ENCODE measurements at regions not wholly inside any gene's neighbourhood (a gene's known extent, or its start where the extent isn't known, plus 50 kb on each side); places are given as distances from the start of the nearest gene placed in this dataset.
"Not testable (repeated sequence)": the region's sequence is repeated elsewhere in the genome, so short reads cannot be mapped to it uniquely, and the experiment has no call there.

DNA sequence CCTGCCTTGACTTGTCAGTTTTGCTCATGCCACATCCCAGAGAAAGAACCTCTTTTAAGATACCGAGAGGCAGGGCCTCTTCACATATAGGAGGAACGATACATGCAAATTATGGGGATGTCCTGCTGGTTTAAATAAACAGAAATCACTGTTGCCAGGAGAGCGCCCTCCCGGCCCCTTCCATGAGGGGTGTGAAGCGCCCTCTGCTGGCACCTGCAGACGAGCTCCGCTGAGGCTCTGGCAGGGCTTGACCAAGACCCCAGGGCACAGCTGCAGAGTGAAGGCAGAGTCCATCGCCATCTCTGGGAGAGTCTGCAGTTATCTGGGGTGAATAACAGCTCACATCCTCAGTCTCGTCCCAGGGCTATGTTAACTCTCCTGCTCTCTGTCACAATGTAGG, 468.8 kb downstream of the RPIA start:
- not testable (repeated sequence) for FAIRE-seq

DNA sequence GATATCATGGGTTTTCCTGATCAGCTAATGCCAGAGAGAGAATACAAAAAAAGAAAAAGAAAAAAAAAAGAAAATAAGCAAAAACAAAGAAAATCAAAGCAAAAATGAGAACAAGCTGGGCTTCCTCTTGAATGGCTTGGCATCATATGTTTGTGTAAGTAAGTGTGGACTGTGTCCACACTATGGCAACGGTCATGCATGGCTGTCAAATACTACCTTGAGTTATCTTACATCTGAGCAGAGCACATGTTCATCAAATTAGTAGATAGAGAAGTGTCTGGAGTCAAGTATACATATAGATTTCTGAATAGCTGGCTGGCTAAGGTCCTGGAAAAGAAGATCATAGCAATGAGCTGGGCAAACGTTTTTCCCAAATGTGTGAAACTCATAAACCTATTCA, 470.2 kb downstream of the RPIA start:
- FAIRE-seq: not testable (repeated sequence)

DNA sequence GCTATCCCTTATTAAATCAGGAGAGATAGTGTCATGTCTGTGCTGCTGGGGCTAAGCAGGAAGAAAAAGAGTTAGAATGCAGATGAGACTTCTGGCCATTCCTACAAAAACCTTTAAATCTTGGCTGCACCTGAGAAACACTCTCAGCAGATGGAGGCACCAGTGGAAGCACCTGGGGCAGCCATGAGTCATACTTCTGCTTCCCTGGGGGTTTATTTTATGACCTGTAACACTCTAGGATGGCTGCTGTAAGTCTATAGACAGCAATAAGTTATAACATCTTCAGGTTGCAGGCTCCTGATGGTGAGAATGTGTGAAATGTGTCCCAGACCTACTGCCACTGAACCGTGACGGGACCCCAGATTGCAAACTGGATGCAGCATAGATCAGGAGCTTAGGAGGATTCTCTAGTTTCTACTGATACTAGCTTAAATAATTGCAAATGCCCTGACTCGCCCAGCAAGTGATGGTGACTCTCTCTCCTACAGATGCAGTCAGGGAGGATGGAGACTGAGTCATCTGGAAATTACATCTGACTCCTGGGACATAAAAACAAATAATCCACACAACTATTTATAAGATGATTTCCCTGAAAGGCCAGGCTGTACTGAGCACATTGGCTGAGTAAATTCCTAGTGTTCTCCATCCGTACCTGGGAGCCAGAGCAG, 479.2 kb downstream of the RPIA start:
- not testable (repeated sequence) for FAIRE-seq

DNA sequence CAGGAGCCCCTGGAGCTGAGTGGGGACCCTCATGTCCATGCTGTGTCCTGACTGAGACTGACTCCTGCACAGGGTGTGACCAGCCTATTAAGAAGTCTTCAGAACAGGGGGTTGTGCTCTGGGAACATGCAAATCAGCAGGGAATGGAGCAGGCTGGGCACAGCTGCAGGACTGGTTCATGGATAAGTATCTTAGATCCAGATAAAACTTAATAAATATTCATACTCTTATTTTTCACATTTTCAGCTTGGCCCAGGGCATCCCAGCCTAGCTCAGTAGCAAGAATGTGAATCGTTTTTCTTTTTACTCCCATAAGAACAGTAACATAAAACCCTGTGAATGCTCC, 479.7 kb downstream of the RPIA start:
- FAIRE-seq: not testable (repeated sequence)

DNA sequence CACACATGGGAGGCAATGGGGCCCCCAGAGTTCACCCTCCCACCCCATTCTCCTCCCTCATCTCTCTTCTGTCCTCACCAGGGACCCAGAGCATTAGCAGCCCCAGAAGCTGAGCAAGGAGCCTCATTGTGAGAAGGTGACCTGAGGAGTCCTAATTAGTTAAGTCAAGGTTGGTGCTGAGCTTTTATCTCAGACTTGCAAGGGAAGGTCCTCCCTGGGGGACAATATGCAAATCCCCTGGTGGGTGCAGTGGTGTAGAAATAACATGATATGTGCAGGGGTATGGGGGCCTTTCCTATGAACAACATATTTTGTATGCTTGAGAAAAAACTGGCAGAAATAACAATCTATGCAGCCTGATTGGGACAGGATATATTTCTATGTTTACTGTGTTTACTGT, 485.5 kb downstream of the RPIA start:
- not testable (repeated sequence) for FAIRE-seq

DNA sequence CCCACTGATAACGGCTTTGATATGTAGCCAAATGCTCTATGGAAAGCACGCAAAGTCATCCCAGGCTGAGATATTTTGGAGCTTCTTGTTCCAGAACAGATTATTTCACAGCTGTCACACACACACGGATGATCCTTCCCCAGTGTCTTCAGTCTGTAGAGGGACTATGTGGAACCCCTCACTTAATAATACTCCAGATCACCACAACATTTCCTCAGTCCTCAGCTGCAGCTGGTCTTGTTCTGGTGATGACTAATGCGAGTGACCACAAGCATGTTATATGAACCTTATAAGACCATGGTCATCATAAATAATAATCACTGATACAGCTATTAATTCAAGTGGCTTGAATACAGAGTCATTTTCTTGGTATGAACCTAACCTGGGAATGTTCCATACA, 490.7 kb downstream of the RPIA start:
- not testable (repeated sequence) for FAIRE-seq

DNA sequence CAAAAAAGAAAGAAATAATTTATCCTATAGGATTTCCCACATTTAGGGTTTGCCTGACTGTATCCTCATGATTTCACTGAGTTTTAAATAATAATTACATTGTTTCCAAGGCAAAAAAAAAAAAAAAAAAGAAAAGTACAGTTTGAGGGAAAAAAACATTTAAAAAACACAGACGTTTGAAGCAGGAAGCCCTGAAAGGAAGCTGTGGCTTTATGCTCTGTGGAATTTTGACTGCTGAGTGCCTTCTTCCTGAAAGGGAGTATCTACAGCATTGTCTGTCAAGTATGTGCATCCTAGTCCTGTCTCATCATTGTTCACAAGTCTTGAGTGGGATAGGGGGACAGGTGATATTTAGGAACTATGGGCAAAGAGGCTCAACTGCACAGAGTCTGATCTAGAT, 493.3 kb downstream of the RPIA start:
- not testable (repeated sequence) for FAIRE-seq

DNA sequence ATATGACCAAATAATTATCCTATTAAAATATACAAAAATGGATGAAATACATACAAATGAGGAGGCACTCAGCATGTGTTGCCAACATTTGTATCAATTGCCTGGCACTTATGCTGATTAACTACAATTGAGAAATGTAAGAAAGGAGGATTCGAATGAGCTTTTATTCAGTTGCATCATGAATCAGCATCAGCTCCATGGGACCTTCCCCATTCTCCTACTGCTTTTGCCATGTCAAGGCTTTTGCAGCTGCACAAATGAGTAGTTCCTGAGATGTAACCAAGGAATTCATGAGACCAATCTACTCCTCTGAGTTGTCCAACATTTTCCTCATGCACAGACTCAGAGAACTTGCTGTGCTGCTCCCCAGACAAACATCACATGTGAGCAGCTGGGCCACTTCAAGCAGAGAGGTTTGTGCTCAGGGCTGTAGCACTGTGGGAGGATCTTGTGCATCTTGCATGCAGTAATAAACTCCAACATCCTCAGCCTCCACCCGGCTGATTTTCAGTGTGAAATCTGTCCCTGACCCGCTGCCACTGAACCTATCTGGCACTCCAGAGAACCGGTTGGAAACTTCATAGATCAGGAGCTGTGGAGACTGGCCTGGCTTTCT, 504.3 kb downstream of the RPIA start:
- FAIRE-seq: not testable (repeated sequence)

DNA sequence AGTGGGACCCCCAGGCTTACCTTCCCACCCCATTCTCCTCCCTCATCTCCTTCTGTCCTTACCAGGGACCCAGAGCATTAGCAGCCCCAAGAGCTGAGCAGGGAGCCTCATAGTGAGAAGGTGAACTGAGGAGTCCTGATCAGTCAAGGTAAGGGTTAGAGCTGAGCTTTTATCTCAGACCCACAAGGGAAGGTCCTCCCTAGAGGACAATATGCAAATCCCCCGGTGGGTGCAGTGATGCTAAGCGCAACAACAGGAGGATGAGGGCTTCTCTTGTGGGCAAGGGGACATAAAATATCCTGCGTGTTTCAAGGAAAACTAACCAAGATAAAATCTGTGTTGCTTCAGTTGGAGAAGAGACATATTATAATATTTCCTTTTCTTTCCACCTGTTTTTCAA, 505.2 kb downstream of the RPIA start:
- not testable (repeated sequence) for FAIRE-seq

DNA sequence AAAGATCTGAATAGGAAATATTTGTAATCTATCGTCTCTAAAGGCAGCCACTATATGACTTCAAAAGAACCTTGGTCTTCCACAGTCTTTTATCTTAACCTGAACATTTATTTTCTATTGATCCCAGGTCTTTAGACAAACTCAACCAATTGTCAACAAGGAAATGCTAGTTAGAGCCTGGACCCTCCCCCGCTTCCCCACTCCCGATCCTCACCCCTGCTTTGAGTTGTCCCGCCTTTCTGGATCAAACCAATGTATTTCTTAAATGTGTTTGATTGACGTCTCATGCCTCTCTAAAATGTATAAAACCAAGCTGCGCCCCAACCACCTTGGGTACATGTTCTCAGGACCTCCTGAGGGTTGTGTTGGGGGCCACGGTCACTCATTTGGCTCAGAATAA, 506.6 kb downstream of the RPIA start:
- not testable (repeated sequence) for FAIRE-seq

DNA sequence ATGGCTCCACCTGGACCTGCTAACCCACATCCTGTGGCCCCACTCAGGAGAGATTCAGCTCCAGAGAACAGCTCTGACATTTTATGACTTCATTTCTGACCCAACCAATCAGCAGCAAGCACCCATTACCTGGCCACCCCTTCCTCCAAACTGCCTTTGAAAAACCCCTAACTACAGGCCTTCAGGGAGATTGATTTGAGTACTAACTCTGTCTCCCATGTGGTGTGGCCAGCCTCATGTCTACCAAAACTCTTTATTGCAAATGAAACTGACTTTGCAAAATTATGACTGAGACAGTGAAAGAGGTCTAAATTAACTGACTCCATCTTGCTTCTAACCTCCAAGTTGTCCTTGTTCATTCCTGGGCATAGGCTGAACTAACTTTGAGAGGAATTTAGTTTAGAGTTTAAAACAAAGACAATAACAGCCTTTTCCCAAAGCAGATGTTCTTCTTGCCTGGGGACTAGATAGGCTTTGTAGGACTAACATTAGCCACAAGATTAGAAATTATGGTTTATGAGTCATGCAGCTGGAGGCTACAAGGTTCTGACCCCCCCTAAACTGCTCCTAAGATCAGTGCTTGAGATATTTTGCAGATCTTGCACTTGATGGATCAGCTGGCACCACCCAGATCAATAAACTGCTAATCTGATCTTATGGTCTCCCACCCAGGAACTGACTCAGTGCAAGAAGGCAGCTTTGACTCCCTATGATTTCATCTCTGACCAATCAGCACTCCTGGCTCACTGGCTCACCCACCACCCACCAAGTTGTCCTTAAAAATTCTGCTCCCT, 508.2 kb downstream of the RPIA start:
- FAIRE-seq: not testable (repeated sequence)

DNA sequence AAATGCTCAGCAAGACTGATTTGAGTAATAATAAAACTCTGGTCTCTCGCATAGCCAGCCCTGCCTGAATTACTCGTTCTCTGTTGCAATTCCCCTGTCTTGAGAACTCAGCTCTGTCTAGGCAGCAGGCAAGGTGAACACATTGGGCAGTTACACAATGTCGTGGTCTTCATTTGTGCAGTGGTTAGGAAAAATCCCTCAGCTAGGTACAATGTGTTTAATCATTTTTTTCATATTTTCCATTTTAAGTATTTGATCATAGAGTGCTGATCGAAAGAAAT, 508.7 kb downstream of the RPIA start:
- not testable (repeated sequence) for FAIRE-seq

DNA sequence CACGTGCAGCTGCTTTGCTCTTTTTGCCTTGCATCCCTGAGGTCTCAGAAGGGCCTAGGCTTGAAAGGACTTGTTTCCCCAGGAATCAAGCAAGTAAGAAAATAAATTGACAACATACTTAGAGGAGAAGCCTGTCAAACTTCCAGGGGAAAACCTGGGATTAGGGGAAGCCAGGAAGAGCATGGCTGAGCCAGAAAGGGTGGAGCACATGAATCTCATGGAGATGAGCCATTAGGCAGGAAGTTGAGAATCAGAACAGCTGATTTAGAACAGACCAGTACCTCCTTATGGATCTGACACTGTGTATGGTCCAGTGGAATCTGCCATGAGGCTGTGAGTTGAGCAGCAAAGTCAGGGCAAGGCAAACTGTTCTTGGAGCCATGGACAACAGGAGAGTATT, 511.0 kb downstream of the RPIA start:
- not testable (repeated sequence) for FAIRE-seq

DNA sequence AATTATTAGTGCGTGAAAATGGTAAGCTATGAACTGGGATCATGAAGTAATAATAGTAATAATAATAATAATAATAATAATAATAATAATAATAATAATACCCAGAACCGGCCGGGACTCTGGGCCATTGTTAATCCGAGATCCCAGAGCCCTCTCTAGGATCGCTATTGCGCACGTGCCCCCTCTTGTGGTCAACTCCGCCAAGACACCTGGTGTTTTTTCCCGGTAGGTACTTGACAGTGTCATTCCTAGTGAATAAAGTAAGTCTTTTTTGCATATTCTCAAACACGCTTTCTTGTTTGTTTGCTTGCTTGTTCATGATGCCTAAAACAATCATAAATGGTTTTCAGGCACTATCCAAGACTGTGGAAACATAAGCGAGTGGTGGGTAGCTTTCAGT, 513.7 kb downstream of the RPIA start:
- FAIRE-seq: not testable (repeated sequence)

DNA sequence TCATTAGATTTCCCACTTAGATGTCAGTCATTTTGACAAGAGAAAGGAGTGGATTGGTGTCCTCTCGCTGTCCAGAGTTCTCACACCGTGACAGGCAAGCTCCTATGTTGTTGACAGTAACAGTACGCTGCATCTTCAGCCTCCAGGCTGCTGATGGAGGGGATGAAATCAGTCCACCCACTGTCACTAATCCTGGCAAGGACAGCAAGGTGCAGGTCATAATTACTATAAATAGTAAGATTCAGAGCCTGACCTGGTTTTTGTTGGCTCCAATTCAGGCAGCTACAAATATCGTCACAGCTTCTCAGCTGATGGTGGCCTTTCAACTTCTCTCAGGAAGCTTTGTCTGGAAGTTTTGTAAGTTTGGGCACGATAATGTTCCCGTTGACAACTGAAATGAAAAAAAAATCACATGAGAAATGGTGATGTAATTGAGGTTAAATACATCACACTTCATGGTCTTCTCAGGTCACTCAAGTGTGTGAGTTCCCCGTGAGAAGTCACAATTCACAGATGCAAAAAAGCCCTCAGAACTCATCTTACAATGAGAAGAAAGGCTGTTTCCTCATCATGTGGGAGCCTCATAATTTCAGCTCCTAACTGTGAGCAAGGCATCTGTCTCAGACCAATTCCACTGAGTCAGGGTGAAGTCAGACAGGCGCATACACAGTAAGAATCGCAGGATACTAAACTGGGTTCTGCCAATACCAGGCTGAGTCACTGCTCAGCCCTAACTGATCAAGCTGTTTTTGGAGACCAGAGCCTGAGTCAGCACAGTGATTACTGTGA, 516.9 kb downstream of the RPIA start:
- not testable (repeated sequence) for FAIRE-seq

DNA sequence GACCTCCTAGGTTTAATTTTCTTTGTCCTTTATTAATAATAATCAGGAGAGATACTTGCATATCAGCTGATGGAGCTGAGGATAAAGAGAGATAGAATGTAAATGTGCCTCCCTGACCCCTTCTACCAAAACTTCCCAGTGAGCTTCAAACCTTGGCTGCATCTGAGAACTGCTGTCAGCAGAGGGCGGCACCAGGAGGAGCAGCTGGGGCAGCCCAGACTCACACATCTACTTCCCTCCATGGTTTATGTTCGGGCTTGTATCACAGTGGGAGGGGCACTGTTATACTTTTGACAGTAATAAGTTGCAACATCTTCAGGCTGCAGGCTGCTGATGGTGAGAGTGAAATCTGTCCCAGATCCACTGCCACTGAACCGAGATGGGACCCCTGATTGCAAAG, 521.7 kb downstream of the RPIA start:
- FAIRE-seq: not testable (repeated sequence)

DNA sequence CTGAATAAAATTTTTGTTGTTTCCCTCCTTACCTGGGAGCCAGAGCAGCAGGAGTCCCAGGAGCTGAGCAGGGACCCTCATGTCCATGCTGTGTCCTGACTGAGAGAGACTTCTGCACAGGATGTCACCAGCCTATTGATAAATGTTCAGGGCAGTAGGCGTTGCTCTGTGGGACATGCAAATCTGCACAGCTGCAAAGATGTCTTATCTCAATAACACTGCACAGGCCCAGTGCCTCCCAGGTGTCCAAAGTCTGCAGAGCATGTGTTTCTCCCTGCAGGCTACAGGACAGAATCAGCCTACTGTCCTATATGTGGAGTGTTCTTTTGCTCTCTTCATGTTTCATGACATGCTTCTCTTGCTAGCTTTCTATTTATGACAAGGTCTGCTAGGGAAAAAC, 522.3 kb downstream of the RPIA start:
- not testable (repeated sequence) for FAIRE-seq

DNA sequence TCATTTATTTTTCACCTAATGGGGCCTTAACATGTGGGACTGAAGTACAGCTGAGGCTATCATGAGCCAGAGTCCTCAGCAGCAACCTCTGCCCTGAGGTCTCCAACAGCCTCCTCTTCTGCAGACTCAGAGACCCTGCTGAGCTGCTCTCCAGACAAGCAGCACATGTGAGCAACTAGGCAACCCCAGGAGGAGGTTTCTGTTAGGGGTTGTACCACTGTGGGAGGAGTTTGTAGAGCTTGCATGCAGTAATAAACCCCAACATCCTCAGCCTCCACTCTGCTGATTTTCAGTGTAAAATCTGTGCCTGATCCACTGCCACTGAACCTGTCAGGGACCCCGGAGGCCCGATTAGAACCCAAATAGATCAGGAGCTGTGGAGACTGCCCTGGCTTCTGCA, 530.0 kb downstream of the RPIA start:
- not testable (repeated sequence) for FAIRE-seq

DNA sequence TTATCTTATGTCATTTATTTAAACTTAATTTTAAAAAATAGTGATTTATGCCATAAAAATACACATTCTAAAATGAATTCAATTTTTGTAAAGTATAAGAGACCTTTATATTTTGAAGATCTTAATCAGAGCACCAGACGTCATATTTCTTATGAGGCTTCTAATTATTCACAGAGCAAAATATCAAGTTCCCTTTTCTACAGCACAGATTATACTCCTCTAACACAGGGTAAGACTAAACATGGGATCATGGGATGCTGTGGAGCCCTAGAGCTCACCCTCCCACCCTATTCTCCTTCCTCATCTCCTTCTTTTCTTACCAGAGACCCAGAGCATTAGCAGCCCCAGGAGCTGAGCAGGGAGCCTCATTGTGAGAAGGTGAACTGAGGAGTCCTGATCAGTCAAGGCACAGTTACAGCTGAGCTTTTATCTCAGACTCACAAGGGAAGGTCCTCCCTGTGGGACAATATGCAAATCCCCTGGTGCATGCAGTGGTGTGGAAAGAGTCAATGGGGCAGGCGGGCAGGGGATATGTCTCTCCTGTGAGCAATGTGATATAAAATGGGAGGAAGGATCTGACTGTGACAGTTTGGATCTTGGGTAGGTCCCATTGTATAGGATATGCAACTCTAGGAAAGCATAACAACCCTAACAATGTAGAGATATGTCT, 530.7 kb downstream of the RPIA start:
- not testable (repeated sequence) for FAIRE-seq

DNA sequence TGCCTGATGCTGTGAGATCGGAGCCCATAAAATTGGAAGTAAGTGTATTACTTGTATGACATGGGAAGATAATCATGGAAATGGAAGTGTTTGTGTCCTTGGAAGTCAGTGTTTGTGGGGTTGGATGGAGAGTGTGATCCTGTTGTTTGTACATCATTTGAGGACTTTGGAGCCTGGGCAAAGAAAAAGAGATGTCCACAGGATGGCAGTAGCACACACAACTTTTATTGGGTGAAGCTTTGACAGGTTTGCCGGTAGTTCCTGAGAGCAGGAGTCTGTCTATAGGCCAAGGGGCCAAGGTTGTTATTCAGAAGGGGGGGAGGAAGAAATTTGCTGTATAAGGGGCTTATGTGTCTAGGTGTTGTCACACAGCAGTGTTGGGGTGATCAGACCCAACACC, 533.3 kb downstream of the RPIA start:
- FAIRE-seq: not testable (repeated sequence)

DNA sequence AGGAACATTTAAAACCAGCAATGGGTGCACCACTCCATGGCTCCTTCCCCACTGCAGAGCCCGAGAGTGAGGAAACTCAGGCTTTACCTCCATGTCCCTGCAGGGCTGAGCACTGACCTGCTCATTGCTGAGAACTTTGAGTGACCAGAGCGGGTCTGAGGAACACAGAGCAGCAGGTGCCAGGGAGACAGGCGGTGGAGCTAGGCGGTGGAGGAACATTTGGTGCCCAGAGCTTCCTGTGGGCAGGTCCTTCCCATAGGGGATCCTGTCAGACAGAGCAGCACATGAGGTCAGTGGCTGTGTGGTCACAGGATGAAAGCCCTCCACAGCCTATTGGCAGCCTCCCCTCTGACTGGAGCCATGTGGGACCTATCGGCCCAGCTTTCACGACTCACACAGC, 538.5 kb downstream of the RPIA start:
- FAIRE-seq: not testable (repeated sequence)

DNA sequence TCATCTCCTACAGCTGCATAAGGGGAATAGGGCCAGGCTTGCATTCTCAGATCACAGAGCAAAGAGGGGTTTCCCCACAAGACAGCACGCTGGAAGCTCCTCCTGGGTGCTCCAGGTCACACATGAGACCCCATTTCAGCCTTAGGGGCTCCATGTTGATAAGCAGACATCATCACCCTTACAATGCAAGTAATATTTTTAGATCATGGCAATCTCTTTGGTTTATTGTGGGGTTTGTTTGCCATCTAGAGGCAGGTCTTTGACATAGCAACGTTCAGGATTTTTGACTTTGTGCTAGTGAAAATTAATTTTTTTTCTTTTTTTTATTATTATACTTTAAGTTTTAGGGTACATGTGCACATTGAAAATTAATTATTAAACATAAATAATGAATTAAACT, 539.8 kb downstream of the RPIA start:
- FAIRE-seq: peak; percentile 78

DNA sequence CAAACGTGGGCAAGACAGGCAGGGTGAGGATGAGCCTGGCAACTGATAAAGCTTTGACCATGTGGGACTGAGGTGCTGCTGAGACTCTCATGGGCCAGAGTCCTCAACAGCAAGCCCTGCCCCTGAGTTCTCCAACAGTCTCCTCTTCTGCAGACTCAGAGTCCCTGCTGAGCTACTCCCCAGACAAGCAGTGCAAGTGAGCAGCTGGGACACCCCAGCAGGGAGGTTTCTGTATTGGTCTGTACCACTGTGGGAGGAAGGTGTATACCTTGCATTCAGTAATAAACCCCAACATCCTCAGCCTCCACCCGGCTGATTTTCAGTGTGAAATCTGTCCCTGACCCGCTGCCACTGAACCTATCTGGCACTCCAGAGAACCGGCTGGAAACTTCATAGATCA, 542.5 kb downstream of the RPIA start:
- not testable (repeated sequence) for FAIRE-seq
